ENCODE measurements at regions not wholly inside any gene's neighbourhood (a gene's known extent, or its start where the extent isn't known, plus 50 kb on each side); places are given as distances from the start of the nearest gene placed in this dataset.

DNA sequence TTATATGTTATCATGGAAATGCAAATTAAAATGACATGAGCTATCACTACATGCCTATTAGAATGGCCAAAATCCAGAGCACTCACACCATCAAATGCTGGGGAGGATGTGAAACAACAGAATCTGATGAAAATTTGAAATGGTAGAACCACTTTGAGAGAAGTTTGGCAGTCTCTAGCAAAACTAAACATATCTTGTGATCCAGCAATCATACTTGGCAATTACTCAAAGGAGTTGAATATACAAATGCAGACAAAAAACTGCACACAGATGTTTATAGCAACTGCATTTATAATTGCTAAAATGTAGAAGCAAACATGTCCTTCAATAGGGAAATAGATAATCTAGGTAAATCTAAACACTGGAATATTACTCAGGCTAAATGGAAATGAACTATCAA is 1164.9 kb downstream of the DNAJB9 start:
- TF ChIP-seq, protein P1, sequence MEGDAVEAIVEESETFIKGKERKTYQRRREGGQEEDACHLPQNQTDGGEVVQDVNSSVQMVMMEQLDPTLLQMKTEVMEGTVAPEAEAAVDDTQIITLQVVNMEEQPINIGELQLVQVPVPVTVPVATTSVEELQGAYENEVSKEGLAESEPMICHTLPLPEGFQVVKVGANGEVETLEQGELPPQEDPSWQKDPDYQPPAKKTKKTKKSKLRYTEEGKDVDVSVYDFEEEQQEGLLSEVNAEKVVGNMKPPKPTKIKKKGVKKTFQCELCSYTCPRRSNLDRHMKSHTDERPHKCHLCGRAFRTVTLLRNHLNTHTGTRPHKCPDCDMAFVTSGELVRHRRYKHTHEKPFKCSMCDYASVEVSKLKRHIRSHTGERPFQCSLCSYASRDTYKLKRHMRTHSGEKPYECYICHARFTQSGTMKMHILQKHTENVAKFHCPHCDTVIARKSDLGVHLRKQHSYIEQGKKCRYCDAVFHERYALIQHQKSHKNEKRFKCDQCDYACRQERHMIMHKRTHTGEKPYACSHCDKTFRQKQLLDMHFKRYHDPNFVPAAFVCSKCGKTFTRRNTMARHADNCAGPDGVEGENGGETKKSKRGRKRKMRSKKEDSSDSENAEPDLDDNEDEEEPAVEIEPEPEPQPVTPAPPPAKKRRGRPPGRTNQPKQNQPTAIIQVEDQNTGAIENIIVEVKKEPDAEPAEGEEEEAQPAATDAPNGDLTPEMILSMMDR (IDR thresholded peaks at IDR 0.05), result no peak
- Histone ChIP-seq H3K27ac (no peak overlapping the region), H3K4me3 (no peak overlapping the region)
- DNase-seq (ENCODE audit: low spot score), result no peak

DNA sequence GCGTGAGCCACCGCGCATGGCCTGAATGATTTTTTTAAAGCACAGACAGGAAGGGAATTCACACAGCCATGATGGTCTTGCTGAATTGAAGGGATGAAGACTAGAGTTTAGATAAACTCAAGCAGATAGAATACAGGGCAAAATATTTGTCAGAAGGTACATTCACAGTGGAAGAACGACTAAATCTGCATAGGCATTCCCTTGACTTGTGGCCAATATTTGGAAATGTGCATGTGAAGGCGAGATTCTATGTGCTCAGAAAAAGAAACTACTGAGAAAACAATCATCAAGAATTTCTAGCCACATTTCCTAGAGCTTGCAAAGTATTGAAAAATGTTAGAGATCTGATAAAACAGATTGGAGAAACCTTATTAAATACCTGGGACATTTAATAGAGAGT is 1166.2 kb downstream of the DNAJB9 start:
- Histone ChIP-seq H3K27ac (no peak overlapping the region), H3K4me3 (no peak overlapping the region)
- DNase-seq (ENCODE audit: low spot score), result no peak
- TF ChIP-seq, protein P1 (IDR thresholded peaks at IDR 0.05), result no peak

DNA sequence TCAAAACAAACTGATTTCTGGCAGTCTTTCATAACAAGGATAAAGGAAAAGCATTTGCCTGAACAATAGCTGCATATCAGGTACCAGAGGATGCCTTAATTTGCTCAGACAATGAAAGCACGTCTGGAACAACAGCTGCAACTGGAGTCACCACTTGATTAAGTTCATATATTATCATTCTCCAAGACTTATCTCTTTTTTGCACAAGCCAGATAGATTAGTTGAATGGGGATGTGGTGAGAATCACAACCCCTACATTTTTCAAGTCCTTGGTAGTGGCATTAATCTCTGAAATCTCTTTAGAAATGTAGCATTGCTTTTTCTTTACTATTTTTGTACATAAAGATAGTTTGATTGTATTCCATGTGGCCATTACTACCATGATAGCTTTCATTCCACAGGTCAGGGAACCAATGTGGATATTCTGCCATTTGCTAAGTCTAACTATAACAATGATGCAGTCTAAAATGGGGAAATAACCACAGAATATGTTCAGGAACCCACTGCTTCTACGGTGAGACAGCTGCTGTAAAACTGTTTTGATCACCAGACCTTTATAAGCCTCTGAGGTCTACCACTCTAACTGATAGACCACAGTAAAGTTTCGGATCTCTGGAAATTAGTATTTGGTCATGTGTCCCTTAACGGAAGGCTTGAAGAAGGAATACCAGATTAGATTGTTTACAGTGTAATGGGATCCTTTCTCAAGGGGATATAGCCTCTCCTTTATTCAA is 1176.2 kb downstream of the DNAJB9 start:
- no peak for DNase-seq (ENCODE audit: low spot score)
- H3K27ac ChIP-seq, result no peak overlapping the region
- TF ChIP-seq, protein P1 (IDR thresholded peaks at IDR 0.05), result no peak
- H3K4me3 ChIP-seq, result no peak overlapping the region

DNA sequence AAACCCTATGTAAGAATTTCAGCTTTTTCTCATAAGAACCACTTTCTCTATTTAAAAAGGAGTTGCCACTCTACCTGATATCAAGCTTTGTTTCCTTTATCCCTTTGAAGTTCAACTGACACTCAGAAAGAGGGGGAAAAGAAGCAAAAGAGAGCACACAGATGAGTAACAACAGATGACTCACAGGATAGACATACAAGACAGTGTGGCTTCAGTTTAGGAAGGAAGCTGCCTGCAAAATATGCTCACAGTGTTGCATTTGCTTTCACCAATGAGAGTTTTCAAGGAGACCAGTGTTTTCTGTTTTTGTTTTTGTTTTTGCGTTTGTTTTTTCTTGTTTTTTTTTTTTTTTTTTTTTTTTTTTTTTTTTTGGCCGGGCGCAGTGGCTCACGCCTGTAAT is 1181.6 kb downstream of the DNAJB9 start:
- TF ChIP-seq, protein P1 (IDR thresholded peaks at IDR 0.05), result no peak
- DNase-seq (ENCODE audit: low spot score), result no peak
- H3K27ac ChIP-seq, result no peak overlapping the region
- no peak overlapping the region for H3K4me3 ChIP-seq

DNA sequence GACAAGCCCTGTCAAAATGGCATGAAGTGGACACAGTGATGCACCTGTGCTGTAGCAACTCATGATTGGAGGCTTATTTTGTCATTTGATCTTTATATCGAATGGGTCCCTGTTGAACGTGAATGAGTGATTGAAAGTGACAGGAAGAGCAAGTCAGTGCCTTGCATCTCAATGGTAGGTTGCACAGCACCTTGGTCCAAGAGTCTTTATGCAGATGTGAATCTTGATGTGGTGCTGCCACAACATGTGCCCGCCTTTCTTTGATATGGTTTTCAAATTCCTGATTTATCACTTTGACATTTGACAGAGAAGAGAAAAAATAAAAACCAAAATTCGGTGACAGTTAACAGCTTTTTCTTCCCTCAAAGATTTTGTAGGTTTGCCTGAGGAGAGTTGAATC is 1182.4 kb downstream of the DNAJB9 start:
- H3K27ac ChIP-seq, result no peak overlapping the region
- no peak overlapping the region for H3K4me3 ChIP-seq
- TF ChIP-seq, protein P1 (IDR thresholded peaks at IDR 0.05), result no peak
- no peak for DNase-seq (ENCODE audit: low spot score)

DNA sequence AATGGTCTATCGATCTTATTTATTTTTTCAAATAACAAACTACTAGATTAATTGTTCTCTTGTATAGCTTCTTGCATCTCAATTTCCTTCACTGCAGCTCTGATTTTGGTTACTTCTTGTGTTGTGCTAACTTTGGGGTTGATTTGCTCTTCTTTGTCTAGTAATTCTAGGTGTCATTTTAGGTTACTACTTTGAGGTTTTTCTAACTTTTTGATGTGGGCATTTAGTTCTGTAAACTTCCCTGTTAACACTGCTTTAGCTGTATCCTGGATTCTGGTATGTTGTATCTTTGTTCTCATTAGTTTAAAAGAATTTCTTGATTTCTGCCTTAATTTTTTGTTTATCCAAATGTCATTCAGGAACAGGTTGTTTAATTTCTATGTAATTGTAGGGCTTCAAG is 1188.0 kb downstream of the DNAJB9 start:
- TF ChIP-seq, protein P1 (IDR thresholded peaks at IDR 0.05), result no peak
- DNase-seq (ENCODE audit: low spot score), result no peak
- no peak overlapping the region for H3K4me3 ChIP-seq
- H3K27ac ChIP-seq, result no peak overlapping the region

DNA sequence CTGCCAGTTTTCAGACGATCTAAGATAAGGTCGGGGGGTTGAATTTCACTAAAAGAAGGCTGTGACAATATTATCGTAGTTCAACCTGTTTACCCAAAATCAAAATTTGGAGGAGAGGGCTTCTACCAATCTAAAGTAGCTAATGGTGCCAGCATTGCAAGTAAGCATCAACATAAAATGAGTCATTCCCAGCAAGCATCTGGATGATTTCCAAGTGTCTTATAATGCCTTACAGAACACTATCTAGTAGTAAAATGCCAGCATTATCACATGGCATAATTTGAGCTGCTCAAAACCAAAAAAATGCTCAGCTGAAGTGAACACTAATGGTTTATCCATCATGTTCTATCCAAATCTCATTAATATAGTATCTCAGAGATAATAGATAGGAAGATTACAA is 1193.9 kb downstream of the DNAJB9 start:
- TF ChIP-seq, protein P1 (IDR thresholded peaks at IDR 0.05), result no peak

More for the DNA sequence above, 1193.9 kb downstream of the DNAJB9 start:
- Histone ChIP-seq H3K4me3 (no peak overlapping the region), H3K27ac (no peak overlapping the region)
- DNase-seq (ENCODE audit: low spot score), result no peak
